Uterus (tissue), 2 donors: ENCODE measurements at regions not wholly inside any gene's neighbourhood (a gene's known extent, or its start where the extent isn't known, plus 50 kb on each side); places are given as distances from the start of the nearest gene placed in this dataset.

Source experiments
- POLR2A ChIP-seq, 2 donors: fragments of 450-650 bp; IDR thresholded peaks; one replicate each; pipeline ENCODE4 v1.6.1; 2016; ENCODE audit warnings: antibody characterized with exemption in 2 of 2, mild to moderate bottlenecking in 1 of 2, moderate library complexity in 1 of 2
- TF ChIP-seq, protein P1 (sequence below), 4 experiments: fragments of 200-600 bp in 2 of 4; fragments of 450-650 bp in 2 of 4; sonication (generic) in 2 of 4; IDR thresholded peaks; one replicate each; pipeline ENCODE4 v1.5.1; 2016 to 2019; ENCODE audit warnings: antibody characterized with exemption in 4 of 4, mild to moderate bottlenecking in 2 of 4, moderate library complexity in 1 of 4

DNA sequence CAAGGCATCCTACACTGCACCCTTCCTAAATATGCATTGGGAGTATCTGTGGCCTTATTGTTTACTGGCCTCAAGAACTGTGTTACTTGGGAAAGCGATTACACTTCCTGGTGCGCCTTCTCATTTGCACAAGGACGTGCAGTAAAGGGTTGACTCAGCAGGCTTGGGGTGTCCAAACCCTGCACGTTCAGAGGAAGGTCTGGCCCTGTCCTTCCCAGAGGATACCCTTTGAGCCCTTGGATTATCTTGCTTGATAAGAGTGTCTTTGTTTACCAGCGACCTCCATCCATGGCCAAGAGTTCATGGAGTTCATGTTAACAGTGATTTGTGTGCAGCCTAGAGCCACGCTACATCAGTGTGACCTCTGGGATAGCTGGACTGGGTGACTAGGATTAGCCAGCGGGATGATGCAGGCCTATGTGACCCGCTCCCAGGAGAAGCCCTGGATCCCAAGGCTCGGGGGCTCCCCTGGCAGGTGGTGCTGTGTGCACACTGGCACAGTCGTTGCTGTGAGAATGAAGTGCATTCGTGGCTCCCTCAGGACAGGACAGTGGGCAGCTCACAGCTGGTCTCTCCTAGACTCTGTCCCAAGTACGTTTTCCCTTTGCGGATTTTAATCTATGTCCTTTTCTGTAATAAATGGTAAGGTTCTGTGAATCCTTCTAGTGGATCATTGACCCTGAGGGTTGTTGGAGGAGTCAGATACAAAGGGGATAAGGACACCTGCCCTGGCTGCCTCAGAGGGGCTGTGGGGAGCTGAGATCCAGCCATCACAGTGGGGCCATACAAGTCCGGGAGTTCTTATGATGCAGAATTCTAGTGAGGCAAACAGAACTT, 73.5 kb downstream of the TTLL2 start:
- TF ChIP-seq, protein P1, sequence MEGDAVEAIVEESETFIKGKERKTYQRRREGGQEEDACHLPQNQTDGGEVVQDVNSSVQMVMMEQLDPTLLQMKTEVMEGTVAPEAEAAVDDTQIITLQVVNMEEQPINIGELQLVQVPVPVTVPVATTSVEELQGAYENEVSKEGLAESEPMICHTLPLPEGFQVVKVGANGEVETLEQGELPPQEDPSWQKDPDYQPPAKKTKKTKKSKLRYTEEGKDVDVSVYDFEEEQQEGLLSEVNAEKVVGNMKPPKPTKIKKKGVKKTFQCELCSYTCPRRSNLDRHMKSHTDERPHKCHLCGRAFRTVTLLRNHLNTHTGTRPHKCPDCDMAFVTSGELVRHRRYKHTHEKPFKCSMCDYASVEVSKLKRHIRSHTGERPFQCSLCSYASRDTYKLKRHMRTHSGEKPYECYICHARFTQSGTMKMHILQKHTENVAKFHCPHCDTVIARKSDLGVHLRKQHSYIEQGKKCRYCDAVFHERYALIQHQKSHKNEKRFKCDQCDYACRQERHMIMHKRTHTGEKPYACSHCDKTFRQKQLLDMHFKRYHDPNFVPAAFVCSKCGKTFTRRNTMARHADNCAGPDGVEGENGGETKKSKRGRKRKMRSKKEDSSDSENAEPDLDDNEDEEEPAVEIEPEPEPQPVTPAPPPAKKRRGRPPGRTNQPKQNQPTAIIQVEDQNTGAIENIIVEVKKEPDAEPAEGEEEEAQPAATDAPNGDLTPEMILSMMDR (IDR thresholded peaks at IDR 0.05): no peak
- no peak for TF ChIP-seq POLR2A (IDR thresholded peaks at IDR 0.05)
